HG02763 (cell line): ENCODE measurements at regions not wholly inside any gene's neighbourhood (a gene's known extent, or its start where the extent isn't known, plus 50 kb on each side); places are given as distances from the start of the nearest gene placed in this dataset.

Source experiments
- ATAC-seq: cut with Tn5 transposase; IDR thresholded peaks from one replicate; pipeline ENCODE4 v1.9.1; 2021; ENCODE audit warnings: mild to moderate bottlenecking, moderate library complexity; ENCODE audit not compliant: unreplicated experiment

DNA sequence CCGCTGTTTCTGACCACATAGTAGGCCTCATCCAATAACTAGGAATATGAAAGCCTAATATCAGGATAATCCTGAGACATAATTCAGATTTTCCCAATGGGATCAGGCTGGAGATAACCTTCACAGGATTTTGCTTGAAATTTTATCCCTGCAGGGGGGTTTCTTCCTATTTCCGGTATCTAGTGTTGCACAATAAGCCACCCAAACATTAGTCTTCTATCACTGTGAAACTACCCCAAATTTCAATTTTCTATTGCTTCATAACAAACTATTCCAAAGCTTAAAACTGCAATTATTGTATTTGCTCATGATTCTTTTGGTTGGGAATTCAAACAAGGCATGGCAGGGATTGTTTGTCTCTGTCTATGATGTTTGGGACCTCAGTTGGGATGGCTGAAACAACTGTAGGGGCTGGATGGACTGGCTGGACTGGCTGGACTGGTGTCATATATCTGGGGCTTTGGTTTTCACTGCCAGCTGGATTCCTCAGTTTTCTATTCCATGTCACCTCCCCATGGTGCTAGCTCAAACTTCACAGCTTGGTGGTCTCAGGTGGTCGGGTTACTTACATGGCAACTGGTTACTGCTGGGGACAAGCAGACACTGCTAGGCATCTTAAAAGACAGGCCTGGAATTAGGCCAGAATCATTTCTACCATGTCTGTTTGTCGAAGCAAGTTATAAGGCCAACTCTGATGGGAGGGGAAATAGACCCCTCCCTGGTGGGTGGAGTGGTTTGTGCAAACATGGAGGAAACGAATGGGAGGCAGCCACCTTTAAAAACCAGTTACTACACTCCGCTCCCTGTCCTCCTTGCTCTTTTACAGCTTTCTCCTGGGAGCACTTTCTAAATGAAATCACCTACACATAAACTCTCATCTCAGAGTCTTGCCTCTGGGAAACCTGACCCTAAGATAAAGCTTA, 88.2 kb upstream of the STT3B start:
- ATAC-seq: no peak

DNA sequence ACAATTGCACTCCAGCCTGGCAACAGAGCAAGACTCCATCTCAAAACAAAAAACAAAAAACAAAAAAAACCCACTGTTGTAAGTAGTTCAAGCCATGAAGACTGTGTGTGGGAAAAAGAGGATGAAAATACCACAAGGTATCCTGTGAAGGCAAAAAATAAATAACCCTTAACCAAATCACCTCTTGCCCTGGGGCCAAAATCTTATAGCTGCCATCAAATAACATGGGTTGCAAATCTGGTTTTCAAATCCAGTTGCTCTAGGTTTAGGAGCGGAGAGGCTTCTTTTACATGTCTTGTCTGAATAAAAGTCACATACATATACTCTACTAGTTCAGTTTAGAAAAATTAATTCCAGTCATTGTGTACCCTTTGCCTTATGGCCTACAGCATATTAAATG, 87.0 kb upstream of the STT3B start:
- no peak for ATAC-seq

- ATAC-seq: peak; percentile 59
Observed at GRCh38 chr3:31448035-31448881, 84.5 kb upstream of the STT3B start.

DNA sequence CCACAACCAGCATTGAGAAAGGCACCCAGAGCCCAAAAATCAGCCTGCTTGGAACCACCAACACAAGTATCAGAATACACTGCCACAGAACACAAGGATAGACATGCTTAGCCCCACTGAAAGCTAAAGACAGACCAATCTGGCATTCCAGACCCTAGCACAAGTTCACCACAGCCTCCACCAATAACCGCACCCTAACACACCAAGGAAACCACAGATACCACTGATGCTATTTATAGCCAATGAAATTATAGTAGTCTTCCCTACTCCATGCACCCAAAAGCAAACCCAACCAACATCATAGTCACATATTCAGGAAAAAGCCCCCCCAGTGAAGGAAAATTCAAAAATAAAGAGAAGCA, 83.9 kb upstream of the STT3B start:
- ATAC-seq: peak; percentile 26

- ATAC-seq: no peak
Observed at GRCh38 chr3:31449318-31449717, 83.4 kb upstream of the STT3B start.

DNA sequence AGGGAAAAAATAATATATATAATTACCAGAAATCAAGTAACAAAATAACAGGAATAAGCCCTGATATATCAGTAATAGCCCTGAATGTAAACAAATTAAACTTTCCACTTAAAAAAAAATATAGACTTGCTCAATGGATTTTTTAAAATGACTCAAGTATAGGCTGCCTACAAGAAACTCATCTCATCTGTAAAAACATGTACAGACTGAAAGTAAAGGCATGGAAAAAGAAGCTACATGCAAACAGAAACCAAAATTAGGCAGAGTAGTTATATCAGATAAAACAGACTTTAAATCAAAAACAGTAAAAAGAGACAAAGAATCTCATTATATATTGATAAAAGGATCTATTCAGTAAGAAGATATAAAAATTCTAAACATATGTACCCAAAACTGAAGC, 82.4 kb upstream of the STT3B start:
- ATAC-seq: no peak

DNA sequence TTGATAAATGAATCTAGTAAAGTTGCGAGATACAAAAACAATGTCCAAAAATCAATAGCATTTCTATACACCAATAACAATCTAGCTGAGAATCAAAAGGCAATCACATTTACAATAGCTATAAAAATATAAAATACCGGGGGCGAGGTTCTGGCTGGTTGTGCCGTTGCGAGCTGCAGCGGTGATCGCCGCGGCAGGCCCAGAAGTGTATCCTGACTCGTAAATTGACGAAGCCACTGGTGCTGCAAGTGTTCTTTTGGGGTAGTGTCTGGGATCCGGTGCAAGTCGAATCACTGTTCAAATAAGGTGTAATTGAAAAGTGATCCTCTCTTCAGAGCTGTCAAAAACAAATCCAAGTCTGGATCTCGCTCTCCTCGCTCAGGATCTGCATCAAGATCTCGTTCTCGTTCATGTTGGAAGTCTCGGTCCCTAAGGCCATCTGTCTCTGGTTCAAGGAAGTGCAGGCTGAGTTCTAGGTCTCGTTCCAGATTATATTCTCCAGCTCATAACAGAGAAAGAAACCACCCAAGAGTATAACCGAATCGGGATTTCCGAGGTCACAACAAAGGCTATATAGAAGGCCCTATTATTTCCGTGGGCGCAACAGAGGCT, 80.1 kb upstream of the STT3B start:
- no peak for ATAC-seq

GRCh38 chr3:31453430-31453829, 79.3 kb upstream of the STT3B start:
- no peak for ATAC-seq

- ATAC-seq: no peak
Observed at GRCh38 chr3:31455524-31455923, 77.2 kb upstream of the STT3B start.

DNA sequence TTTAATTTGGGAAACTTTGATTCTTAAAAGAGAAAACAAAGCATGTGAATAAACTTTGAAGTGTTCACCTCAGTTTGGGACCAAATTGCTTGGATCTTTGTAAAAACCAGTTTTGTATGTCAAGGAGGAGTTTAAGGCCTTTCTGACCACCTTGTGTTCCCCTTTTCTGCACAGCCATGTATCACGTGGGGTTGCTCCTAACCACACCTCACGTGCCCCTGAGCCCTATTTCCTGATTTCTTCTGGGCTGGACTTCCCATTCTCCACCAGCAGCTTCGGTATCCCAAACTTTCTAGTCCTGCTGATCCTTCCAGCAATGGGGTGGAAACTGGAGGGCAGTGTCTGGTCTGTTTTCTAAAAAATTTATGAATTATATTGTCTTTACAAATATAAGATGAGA, 76.4 kb upstream of the STT3B start:
- ATAC-seq: no peak

DNA sequence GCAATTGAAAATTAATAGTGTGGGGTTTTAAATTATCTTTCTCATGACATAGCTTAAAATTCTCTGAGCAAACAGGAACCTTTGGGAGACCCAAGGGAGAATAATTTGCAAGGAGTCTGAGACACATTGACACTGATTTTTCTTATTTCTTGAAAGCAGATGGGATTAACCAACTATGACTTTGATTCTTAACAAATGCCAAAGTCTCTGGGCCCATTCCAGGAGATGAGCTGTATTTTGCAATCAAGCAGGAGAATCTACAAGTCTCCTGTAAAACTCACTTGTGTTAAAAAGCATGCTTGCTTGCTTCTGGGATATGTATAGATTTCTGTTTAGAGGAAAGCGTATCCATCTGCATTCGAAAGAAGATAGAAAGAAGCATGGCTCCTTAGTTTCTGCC, 71.3 kb upstream of the STT3B start:
- ATAC-seq: no peak

DNA sequence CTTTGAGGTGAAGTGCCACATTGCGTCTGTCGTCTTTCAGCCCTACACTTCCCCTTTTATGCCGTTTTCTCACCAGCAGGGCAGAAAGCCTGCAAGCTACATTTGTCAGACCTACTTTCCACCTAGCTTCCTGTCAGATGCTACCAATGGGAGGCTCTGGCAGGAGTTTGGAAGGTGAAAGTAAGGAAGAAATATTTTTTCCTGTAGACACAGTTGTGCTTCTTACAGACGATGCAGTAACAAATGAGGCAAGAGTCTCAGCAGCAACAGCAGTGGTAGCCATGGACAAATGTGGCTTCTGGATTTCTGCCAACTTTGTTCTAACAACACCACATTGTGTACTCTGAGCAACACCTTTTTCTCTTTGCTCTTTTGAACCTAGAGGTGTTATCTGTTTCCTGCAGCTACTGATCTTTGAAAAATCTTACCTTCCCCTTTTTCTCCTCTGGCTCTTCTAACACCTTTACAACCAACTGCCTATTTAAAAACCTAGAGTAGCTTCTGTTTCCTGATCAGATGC, 70.6 kb upstream of the STT3B start:
- ATAC-seq: peak; percentile 73

DNA sequence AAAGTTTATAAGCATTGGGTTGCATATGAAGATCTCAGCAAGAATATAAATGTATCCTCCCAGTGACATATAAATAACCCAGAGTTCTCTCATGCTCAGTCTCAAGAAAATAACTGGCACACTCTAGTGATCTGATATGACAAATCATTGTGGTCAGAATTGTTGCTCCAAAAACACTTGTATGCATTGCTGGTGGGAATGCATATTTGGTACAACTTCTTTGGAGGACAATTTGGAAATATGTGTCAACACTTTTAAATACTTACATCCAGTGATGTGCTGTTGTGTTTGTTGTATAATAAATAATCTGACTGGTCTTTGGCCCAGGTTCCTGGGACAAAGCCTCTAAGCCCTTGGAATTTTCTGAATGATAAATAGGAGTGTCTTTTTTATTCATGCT, 66.7 kb upstream of the STT3B start:
- ATAC-seq: no peak

- no peak for ATAC-seq
Observed at GRCh38 chr3:31466866-31467265, 65.9 kb upstream of the STT3B start.

DNA sequence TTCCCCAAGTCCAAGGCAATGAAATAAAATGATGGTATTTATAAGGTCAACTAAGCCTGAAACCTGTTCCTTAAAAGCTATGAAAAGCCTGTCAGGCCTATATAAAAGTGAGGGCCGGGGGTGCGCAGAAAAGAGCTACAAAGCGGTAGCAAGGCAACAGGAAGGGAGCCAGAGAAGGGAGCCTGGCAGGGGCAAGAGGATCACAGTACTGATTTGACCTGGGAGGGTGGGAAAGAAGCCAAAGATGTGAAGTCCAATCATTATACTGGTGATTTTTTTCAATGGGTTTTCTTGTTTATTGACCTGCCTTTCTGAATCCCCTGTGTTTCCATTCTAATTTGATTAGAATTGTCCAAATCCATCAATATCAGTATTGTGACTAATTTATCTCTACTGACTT, 64.3 kb upstream of the STT3B start:
- ATAC-seq: no peak

GRCh38 chr3:31469385-31469784, 63.3 kb upstream of the STT3B start:
- no peak for ATAC-seq

- no peak for ATAC-seq
Observed at GRCh38 chr3:31472479-31473390, 60.0 kb upstream of the STT3B start.

- ATAC-seq: no peak
Observed at GRCh38 chr3:31476209-31476608, 56.5 kb upstream of the STT3B start.

DNA sequence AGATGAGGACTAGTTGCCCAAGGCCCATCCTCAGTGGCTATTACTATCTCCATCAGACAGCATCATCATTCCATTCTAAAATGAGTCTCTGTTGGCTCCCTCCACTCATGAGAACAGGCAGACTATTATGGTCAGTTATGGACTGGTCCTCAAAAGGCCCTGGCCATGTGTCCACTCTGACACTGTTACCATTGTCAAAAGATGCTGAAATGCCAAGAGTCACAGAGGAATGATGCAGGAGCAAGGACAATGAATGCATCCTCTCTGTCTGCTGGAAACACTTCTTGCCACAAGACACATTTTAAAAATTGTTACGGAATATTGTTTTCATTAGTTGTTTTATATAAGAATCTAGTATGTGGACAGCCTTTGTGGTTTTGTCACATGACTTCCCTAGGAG, 53.3 kb upstream of the STT3B start:
- no peak for ATAC-seq

- no peak for ATAC-seq
Observed at GRCh38 chr3:31481697-31482096, 51.0 kb upstream of the STT3B start.
